ENCODE measurements at regions not wholly inside any gene's neighbourhood (a gene's known extent, or its start where the extent isn't known, plus 50 kb on each side); places are given as distances from the start of the nearest gene placed in this dataset.

DNA sequence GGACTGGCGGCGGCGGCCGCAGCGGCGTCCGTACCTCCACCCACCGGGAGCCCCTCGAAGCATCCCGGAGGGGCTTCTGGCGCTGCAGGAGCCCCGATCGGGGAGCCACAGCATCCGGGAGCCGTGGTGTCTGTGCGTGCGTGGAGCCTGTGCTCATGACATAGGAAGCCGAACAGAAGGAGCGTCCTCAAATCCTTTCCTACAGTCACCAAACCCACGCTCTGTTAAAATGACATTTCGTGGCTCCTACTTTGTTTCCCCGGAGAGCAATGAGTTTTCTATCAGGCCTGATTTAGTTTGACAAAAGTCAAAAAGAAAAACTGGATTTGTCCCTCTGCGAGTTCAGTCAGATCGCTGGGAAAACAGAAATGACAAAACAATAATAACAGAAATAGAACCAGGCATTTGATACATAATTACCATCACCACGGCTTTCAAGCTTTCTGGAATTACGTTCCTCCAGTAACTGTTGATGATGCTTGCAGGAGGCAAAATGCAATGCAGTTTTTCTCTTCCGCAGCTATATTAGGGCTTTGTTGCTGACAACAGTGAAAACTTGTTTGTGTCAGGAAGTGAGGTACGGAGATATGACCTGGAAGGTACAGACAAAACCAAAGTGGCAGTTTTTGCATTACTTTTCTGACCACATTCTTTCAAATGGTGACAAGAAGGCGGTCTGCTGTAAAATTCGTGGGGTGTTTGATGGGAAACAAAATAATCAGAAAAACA is 219.3 kb upstream of the MKLN1 start:
- WGBS (ENCODE audit: insufficient coverage), result 1% methylated on average over 20 of the region's 30 CpGs
- Histone ChIP-seq H3K36me3 (replicated peaks in 1 of 2; ENCODE audit: control extremely low read depth in 1 of 2, control insufficient read depth in 1 of 2, extremely low read depth in 1 of 2, insufficient read depth in 2 of 2, low read length in 1 of 2) (peaks cover 0 to 8% of the 10 kb centered on the region in 2 experiments), H3K9ac (ENCODE audit: low read length) (peak overlapping the region; percentile 99), H3K27me3 (replicated peaks in 1 of 4; ENCODE audit: control extremely low read depth in 1 of 4, control insufficient read depth in 3 of 4, insufficient read depth in 4 of 4, low read length in 3 of 4) (no peaks in the 10 kb centered on the region), H3K79me2 (ENCODE audit: control insufficient read depth, insufficient read depth, low read length) (peaks cover 58% of the 10 kb centered on the region), H4K20me1 (ENCODE audit: control insufficient read depth, insufficient read depth, low read length, poor library complexity, severe bottlenecking) (peaks cover 38% of the 10 kb centered on the region), H2AFZ (ENCODE audit: insufficient read depth, low read depth, low read length, poor library complexity, severe bottlenecking) (peak overlapping the region; percentile 67), H3K9me3 (ENCODE audit: control extremely low read depth in 1 of 3, control insufficient read depth in 2 of 3, insufficient read depth in 1 of 3, low read length in 2 of 3) (no peaks in the 10 kb centered on the region), H3K4me3 (ENCODE audit: control extremely low read depth in 1 of 5, extremely low read depth in 1 of 5, insufficient read depth in 1 of 5, low read depth in 2 of 5, low read length in 4 of 5) (peak overlapping the region; percentile 85 to 100 (median 98)), H3K4me2 (replicated peaks; ENCODE audit: low read depth, low read length, poor library complexity, severe bottlenecking) (peak overlapping the region; percentile 95), H3K27ac (ENCODE audit: low read length in 2 of 2) (peak overlapping the region; percentile 95 to 98), H3K4me1 (ENCODE audit: control insufficient read depth in 2 of 2, insufficient read depth in 2 of 2, low read length in 2 of 2) (peaks cover 66 to 68% of the 10 kb centered on the region in 2 donors)
- no peaks in the 10 kb centered on the region for H3K9me3 Mint-ChIP-seq (ENCODE audit: insufficient read depth)
- ATAC-seq (ENCODE audit: low read depth), result no peak
- CTCF ChIA-PET, result interaction anchor here (0.9 to 3.6 kb wide), 2 partner anchors 14 to 212 kb away, joined by 3 to 20 read pairs; no protein-coding TSS in a partner anchor
- peak overlapping the region; percentile 91 for H3K27ac Mint-ChIP-seq
- peaks cover 70% of the 10 kb centered on the region for H3K4me1 Mint-ChIP-seq
- TF ChIP-seq, protein P1, sequence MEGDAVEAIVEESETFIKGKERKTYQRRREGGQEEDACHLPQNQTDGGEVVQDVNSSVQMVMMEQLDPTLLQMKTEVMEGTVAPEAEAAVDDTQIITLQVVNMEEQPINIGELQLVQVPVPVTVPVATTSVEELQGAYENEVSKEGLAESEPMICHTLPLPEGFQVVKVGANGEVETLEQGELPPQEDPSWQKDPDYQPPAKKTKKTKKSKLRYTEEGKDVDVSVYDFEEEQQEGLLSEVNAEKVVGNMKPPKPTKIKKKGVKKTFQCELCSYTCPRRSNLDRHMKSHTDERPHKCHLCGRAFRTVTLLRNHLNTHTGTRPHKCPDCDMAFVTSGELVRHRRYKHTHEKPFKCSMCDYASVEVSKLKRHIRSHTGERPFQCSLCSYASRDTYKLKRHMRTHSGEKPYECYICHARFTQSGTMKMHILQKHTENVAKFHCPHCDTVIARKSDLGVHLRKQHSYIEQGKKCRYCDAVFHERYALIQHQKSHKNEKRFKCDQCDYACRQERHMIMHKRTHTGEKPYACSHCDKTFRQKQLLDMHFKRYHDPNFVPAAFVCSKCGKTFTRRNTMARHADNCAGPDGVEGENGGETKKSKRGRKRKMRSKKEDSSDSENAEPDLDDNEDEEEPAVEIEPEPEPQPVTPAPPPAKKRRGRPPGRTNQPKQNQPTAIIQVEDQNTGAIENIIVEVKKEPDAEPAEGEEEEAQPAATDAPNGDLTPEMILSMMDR (IDR thresholded peaks at IDR 0.05), result no peak
- TF ChIP-seq EZH2 (IDR thresholded peaks at IDR 0.05; ENCODE audit: borderline replicate concordance, insufficient read depth, low read depth, low read length, poor library complexity, severe bottlenecking), result no peak
- peak overlapping the region; percentile 85 for H3K4me3 Mint-ChIP-seq
- POLR2A ChIA-PET, result interaction anchor here (9.3 kb wide), 1 partner anchor 15 kb away, joined by 104 read pairs; no protein-coding TSS in a partner anchor
- no peaks in the 10 kb centered on the region for H3K27me3 Mint-ChIP-seq
- intact Hi-C loops (cut with micrococcal nuclease), result loop anchor here (1.0 to 5.0 kb wide), 6 partner anchors 16 to 1036 kb away; partner anchors contain the start of genes KLHDC10 and MKLN1
- peak; percentile 57 for DNase-seq

All from B cell (primary cell).